HG03520 (cell line): ENCODE measurements at regions not wholly inside any gene's neighbourhood (a gene's known extent, or its start where the extent isn't known, plus 50 kb on each side); places are given as distances from the start of the nearest gene placed in this dataset.

Experiments used
- ATAC-seq: cut with Tn5 transposase; IDR thresholded peaks from one replicate; pipeline ENCODE4 v1.9.1; 2021; ENCODE audit warnings: mild to moderate bottlenecking, moderate library complexity; ENCODE audit not compliant: unreplicated experiment

DNA sequence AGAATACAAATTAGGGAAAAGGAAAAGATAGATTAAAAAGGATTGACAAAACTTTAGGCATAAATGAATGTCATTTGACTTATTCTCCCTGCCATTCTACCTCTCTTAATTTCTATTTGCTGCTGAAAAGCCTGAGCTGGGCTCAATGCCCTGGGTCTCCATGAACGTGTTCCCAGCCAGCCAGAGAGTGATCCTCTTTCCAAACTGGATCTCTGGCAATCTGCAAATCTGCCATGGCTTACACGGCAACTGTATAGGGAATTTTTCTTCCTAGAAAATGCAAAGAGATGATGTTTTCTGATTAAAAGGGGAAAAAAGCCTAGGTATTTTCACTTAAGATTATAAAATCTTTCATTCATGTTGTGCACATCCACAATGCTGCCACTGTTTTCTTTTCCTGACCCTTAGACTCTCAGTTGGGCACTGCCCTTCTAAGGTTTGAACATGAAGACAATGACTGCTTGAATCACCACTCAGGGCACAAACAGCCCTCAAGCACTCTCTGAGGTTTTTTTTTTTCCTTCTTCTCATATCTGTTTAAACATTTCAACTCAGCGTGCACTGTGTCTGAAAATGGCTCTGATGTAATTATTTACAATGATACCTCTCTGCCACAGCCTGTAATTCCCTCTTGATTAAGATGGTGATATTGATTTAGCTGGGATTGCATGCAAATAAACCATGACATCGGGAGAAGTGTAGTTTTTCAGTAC is 60.3 kb downstream of the DACT1 start:
- no peak for ATAC-seq

GRCh38 chr14:58699681-58700205 is 62.0 kb downstream of the DACT1 start:
- ATAC-seq: no peak

DNA sequence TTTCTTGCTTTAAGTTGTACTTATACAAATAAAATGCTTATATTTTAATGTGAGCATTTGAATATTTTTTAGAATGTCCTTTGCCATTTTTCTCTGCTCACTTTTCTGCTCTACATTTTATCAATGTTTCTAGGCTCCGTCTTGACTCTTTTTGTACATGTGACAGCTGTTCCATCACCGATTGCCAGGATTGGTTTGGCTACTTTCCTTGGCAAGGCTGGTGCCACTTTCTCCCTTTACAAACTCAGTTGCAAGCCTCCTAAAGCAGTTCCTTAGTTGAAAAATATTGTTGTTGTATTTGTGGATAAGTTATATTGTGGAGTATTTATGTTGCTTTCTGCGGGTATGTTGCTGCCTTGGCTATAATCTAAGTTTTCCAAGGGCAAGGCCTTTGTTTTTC is 63.4 kb downstream of the DACT1 start:
- no peak for ATAC-seq

- ATAC-seq: no peak
These were observed 63.8 kb downstream of the DACT1 start for GRCh38 chr14:58701604-58702003.

- no peak for ATAC-seq
These were observed 64.8 kb downstream of the DACT1 start for GRCh38 chr14:58702441-58703160.

GRCh38 chr14:58703161-58703506 is 65.4 kb downstream of the DACT1 start:
- no peak for ATAC-seq

DNA sequence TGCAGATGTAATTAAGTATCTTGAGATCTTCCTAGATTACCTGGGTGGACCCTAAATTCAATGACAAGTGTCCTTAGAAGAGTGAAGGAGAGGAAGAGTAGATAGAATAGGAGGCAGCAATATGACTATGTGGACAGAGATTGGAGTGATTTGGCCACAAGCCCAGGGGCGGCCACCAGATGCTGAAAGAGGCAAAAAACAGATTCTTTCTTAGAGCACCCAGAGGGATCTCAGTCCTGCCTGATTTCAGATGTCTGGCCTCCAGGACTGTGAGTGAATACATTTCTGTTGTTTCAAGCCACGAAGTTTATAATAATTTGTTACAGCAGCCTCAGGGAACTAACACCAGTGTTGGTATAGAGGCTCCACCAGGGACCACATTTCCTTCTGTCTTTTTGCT is 67.3 kb downstream of the DACT1 start:
- ATAC-seq: no peak

DNA sequence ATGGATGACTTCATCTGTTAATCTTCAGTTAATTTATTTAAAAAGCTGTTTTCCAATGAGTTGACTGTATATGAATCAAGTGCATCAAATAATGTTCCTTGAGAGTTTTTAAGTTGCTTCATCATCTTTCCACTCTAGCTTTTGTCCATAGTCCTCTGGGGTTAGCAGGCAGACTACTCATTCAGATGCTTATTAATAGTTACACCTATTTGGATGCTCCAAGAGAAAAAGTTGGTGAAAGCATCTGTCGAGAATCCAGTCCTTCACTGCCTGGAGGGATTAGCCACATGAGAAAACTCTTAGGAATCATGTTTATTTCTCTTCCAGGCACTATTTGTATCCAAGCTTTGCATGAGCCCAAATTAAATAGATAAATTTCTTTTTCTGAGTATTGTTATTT is 70.2 kb downstream of the DACT1 start:
- no peak for ATAC-seq

DNA sequence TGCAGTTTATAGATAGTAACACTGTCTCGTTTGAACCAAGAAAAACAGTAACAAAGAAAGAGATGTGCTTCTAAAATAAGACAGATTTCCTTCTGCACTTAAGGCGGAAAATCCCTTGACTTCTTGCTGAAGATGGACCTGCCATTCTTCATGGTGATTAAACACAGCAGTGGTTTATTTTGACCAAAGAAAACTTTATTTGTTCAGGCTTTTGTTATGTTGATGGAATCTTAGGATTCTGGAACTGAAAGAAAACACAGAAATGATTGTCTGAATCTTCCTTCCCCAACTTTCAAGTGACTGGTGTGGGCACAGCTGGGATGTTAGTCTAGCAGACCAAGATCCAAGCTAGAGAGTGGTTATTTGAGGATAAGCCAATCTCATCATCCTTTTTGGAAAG is 72.2 kb downstream of the DACT1 start:
- ATAC-seq: no peak

DNA sequence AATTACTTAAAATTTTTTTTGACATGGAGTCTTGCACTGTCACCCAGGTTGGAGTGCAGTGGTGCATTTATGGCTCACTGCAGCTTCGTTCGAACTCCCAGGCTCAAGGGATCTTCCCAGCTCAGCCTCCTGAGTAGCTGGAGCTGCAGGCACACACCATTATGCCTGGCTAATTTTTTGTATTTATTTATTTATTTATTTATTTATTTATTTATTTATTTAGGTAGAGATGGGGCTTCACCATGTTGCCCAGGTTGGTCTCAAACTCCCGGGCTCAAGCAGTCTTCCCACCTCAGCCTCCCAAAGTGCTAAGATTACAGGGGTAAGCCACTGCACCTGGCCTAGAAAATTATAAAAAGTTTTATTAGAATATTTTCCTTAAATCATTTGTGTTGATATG is 73.6 kb downstream of the DACT1 start:
- ATAC-seq: no peak

DNA sequence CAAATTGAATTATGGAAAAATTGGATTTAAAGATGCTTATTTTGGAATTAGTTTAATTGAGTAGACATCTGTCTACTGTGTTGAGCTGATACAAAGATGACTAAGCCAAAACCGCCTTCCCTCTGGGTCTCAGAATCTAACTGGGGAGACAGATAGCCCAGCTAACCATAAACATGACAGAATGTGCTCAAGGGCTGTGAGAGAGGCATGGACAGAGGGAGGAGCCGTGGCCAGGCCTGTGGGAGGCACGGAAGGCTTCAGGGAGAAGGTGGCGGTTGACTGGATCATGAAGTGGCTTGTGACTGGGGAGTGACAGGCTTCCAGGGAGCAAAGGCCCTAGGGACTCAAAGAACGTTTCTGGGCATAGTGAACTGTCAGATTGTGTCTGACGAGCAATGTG is 74.6 kb downstream of the DACT1 start:
- no peak for ATAC-seq

DNA sequence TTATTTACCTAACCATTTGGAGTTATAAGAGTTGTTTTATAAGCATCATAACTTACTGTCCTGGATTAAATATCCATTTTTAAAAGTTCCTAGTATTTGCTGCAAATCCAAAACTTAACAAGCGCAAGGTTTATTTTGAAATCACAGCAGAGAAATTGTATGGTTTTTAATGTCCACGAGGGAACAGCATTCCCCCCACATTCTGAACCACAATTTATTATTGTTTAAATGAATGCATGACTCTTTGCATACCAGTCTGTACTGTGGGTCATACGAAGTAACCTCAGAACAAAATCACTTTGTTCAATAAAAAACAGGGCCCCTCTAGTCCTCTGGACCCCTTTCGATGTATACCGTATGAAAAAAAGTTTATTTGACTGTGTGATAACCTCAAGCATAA is 75.9 kb downstream of the DACT1 start:
- no peak for ATAC-seq

- no peak for ATAC-seq
These were observed 78.9 kb downstream of the DACT1 start for GRCh38 chr14:58716706-58717105.

DNA sequence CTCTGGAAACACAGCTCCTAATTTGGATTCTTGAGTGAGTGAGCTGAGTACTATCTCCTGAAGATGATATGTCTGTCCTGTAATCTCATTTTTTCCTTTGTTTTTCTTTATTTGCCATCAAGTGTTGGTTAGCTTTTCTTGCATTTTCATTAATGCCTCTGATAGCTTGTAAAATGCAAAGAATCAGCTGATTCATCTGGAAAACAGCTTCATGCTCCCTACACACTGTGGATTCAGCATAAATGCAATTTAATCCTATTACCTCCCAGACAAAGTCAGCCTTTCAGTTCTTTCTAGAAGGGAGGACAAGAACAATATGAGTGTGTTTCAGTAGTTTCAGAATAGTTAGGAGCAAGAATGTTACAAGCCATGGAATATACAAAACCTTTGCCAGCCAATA is 79.4 kb downstream of the DACT1 start:
- no peak for ATAC-seq

- ATAC-seq: no peak
These were observed 80.1 kb downstream of the DACT1 start for GRCh38 chr14:58717813-58718212.

GRCh38 chr14:58718226-58719205 is 80.8 kb downstream of the DACT1 start:
- no peak for ATAC-seq

- ATAC-seq: no peak
These were observed 84.0 kb downstream of the DACT1 start for GRCh38 chr14:58721723-58722122.

GRCh38 chr14:58722441-58722840 is 84.7 kb downstream of the DACT1 start:
- ATAC-seq: no peak

GRCh38 chr14:58724206-58724605 is 86.4 kb downstream of the DACT1 start:
- no peak for ATAC-seq

DNA sequence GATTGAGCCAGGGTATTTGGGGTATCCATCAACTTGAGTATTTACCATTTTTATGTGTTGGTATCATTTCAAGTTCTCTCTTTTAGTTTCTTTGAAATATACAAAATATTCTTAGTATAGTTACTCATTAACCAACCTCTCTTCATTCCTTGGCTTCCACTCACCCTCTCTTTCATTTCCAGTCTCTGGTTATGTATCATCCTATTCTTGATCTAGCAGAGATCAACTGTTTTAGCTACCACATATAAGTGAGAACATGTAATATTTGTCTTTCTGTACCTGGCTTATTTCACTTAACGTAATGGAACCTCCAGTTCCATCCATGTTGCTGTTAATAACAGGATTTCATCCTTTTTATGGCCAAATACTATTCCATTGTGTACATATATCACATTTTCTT is 86.9 kb downstream of the DACT1 start:
- no peak for ATAC-seq

DNA sequence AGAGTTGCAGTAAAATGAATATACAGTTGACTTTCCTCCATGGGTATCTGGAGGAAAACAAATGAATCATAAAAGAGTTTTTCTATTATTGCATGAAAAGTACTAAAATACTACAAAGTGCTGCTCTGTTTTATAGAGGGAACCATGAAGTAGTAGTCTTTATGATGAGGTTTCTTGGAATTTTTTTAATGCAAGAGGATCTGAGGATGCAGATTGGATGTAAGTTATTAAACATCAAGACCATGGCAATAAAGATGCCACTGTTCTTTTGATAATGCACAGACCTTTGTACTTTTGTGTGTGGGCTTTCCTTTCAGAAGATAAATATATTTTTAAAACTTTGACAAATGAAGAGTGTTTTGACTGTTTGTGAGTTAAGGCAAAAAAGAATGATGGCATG is 87.5 kb downstream of the DACT1 start:
- ATAC-seq: no peak
